Activated CD4-positive, alpha-beta T cell treated with anti-CD3 and anti-CD28 coated beads for 36 hours (primary cell): ENCODE measurements at regions not wholly inside any gene's neighbourhood (a gene's known extent, or its start where the extent isn't known, plus 50 kb on each side); places are given as distances from the start of the nearest gene placed in this dataset.
"Not testable (repeated sequence)": the region's sequence is repeated elsewhere in the genome, so short reads cannot be mapped to it uniquely, and the experiment has no call there.

ENCODE experiments used
- ATAC-seq: fragments of 200-7000 bp; cut with Tn5 transposase; one replicate; pipeline ENCODE4 v1.10.0; 2021; ENCODE audit warnings: mild to moderate bottlenecking, moderate library complexity
- CTCF ChIA-PET: fragments of 350-600 bp; sonication (Branson Sonifier 250); formaldehyde crosslinking; loops from one replicate; lab custom pipeline; 2021; ENCODE audit warnings: antibody characterized with exemption; lab: Charles Lee
- POLR2A ChIA-PET: fragments of 350-600 bp; sonication (Branson Sonifier 250); formaldehyde crosslinking; loops from one replicate; lab custom pipeline; 2021; ENCODE audit warnings: antibody characterized with exemption, inconsistent platforms; lab: Charles Lee
- DNase-seq: peaks from one replicate; pipeline ENCODE4 v3.0.0-alpha.2; 2020
- H3K27ac Mint-ChIP-seq: one replicate; pipeline ENCODE4 v1.8.0; 2021; ENCODE audit warnings: mixed read lengths
- H3K27me3 Mint-ChIP-seq: one replicate; pipeline ENCODE4 v1.8.0; 2021; ENCODE audit warnings: mixed read lengths
- H3K36me3 Mint-ChIP-seq: one replicate; pipeline ENCODE4 v1.8.0; 2021; ENCODE audit warnings: low read depth, mixed read lengths
- H3K4me1 Mint-ChIP-seq: one replicate; pipeline ENCODE4 v1.8.0; 2021; ENCODE audit warnings: mixed read lengths
- H3K4me3 Mint-ChIP-seq: one replicate; pipeline ENCODE4 v1.8.0; 2021; ENCODE audit warnings: mild to moderate bottlenecking, moderate library complexity, mixed read lengths
- H3K9me3 Mint-ChIP-seq: one replicate; pipeline ENCODE4 v1.8.0; 2021; ENCODE audit warnings: low read depth, mixed read lengths
- intact Hi-C, 2 experiments: fragments of 100-400 bp; cut with DNase I in 1 of 2; cut with micrococcal nuclease in 1 of 2; formaldehyde crosslinking; loops; one replicate each; pipeline versions ENCODE4 v1.14.2 to v1.15.1; 2022 to 2024; cut with DNase I, micrococcal nuclease

DNA sequence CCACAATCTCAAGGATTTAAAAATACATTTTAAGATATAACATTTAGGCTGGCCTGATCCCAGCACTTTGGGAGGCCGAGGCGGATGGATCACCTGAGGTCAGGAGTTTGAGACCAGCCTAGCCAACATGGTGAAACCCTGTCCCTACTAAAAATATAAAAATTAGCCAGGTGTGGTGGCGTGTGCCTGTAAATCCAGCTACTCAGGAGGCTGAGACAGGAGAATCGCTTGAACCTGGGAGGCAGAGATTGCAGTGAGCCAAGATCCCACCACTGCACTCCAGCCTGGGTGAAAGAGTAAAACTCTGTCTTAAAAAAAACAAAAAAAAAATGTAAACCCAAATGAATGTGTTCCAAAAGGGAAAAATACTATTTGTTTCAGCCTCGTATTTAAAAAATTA, 82.3 kb upstream of the FAT1 start:
- DNase-seq, H3K27me3 Mint-ChIP-seq, ATAC-seq, H3K9me3 Mint-ChIP-seq, H3K4me1 Mint-ChIP-seq, H3K27ac Mint-ChIP-seq, H3K36me3 Mint-ChIP-seq, CTCF ChIA-PET, POLR2A ChIA-PET, H3K4me3 Mint-ChIP-seq, intact Hi-C loops: not testable (repeated sequence)

DNA sequence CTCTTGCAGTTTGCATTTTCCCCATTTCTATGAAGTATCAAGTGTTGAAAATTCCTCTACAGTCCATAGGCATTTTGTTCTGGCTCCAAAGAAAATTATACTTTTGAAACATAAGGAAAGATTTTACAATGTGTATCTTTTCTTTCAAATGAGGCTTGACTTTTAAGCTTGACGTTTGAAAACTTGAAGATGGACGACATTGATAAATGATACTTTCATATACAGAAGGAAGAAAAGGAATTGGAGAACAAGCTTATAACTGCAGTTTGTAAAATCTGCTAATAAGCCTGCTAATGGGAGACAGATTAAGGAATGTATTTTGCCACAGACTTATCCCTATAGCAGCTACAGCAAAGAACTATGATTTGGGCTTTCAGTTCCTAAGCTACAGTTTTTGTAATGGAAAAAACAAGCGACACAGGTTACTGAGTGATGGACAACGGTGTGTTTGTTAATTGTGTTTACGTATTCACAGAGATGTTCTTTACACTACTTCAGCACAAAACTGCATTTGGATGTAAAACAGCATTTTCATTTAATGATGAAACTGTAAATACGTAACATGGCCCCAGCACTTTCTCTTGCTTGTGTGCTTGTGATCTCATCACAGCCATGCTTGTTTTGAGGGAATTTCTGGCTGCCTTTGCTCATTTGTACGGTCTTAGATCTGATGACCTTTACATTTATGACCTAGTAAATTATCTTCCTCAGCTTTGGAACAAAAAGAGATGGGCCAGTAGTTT, 83.2 kb upstream of the FAT1 start:
- no peak overlapping the region for H3K4me3 Mint-ChIP-seq
- no peak overlapping the region for H3K27ac Mint-ChIP-seq
- no peaks in the 10 kb centered on the region for H3K27me3 Mint-ChIP-seq
- ATAC-seq: no peak
- H3K36me3 Mint-ChIP-seq: no peaks in the 10 kb centered on the region
- ChIA-PET POLR2A (no interaction called here), CTCF (no interaction called here)
- intact Hi-C loops: no loop called here
- no peak for DNase-seq
- peaks cover 2% of the 10 kb centered on the region for H3K9me3 Mint-ChIP-seq
- no peaks in the 10 kb centered on the region for H3K4me1 Mint-ChIP-seq

GRCh38 chr4:186807808-186808629, 84.4 kb upstream of the FAT1 start:
- ChIA-PET POLR2A (no interaction called here), CTCF (no interaction called here)
- H3K36me3 Mint-ChIP-seq: no peaks in the 10 kb centered on the region
- intact Hi-C loops: no loop called here
- no peak overlapping the region for H3K27ac Mint-ChIP-seq
- no peaks in the 10 kb centered on the region for H3K27me3 Mint-ChIP-seq
- DNase-seq (no peak), ATAC-seq (no peak)
- H3K4me1 Mint-ChIP-seq: no peaks in the 10 kb centered on the region
- H3K9me3 Mint-ChIP-seq: peaks cover 2% of the 10 kb centered on the region
- H3K4me3 Mint-ChIP-seq: no peak overlapping the region

- Mint-ChIP-seq H3K27me3 (no peaks in the 10 kb centered on the region), H3K9me3 (peaks cover 2% of the 10 kb centered on the region), H3K27ac (no peak overlapping the region), H3K4me3 (no peak overlapping the region), H3K36me3 (no peaks in the 10 kb centered on the region), H3K4me1 (no peaks in the 10 kb centered on the region)
- DNase-seq (peak; percentile 12), ATAC-seq (no peak)
- CTCF ChIA-PET: no interaction called here
- intact Hi-C loops: no loop called here
- POLR2A ChIA-PET: no interaction called here
Observed at GRCh38 chr4:186808630-186809018, 85.0 kb upstream of the FAT1 start.

DNA sequence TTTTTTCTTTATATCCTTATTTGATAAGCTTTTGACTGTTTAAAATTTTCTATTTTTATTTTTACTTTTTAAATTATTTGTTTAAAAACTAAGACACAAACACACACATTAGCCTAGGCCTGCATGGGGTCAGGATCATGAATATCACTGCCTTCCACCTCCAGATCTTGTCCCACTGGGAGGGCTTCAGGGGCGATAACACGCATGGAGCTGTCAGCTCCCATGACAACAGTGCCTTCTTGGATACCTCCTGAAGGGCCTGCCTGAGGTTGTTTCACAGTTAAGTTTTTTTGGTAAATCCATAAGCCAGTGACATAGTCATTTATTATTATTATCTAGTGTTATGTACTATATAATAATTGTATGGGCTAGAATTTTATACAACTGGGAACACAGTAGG, 85.4 kb upstream of the FAT1 start:
- no peak for DNase-seq
- intact Hi-C loops: no loop called here
- Mint-ChIP-seq H3K36me3 (no peaks in the 10 kb centered on the region), H3K27ac (no peak overlapping the region), H3K4me3 (no peak overlapping the region), H3K27me3 (no peaks in the 10 kb centered on the region), H3K9me3 (peaks cover 2% of the 10 kb centered on the region), H3K4me1 (no peaks in the 10 kb centered on the region)
- ChIA-PET CTCF (no interaction called here), POLR2A (no interaction called here)
- no peak for ATAC-seq

DNA sequence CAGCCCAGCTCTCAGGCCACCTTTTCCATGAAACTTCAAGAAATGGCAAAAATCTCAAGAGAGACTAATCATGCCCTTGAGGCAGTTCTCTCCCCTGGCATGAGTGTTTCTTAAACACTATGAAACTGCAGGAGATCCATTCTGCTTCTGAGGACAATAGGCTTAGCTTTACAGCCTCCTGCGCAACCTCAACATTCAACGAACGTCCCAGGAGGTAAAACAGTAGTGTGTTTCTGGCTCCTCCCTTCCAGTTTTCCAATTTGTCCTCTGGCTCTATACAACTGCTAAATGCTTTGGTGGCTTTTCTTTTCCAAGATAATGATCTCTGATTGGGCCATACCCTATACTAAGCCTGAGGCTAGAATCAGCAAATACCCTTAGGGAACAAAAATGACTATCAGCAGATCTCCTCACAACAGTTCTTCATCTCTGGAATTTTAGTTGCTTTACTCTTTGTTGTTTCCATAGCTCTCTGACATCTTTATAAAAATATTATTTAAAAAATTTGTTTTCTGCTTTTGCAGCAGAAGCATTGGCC, 87.0 kb upstream of the FAT1 start:
- ATAC-seq (no peak), DNase-seq (no peak)
- Mint-ChIP-seq H3K36me3 (no peaks in the 10 kb centered on the region), H3K4me1 (no peaks in the 10 kb centered on the region), H3K4me3 (no peak overlapping the region), H3K9me3 (peaks cover 2% of the 10 kb centered on the region), H3K27me3 (no peaks in the 10 kb centered on the region), H3K27ac (no peak overlapping the region)
- intact Hi-C loops: no loop called here
- ChIA-PET CTCF (no interaction called here), POLR2A (no interaction called here)

DNA sequence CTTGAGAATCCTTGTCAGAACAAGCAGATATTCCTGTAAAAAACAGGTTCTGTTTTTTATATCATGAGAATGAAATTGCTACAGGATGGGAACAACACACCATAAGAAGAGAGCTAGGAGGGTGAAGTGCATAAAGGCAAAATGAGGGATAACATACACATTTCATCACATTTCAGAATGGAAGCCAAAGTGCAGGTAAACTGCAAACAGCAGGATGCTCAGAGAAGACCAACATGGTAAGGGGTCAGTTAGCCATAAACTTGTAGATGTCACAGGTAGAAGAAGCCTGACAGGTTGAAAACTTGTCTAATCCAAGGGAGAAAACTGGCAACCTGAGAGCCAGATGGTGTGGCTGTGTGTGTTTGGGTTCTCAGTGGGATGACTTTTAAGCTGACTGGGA, 88.9 kb upstream of the FAT1 start:
- Mint-ChIP-seq H3K4me3 (no peak overlapping the region), H3K4me1 (no peaks in the 10 kb centered on the region), H3K27ac (no peak overlapping the region), H3K36me3 (no peaks in the 10 kb centered on the region), H3K27me3 (no peaks in the 10 kb centered on the region), H3K9me3 (peaks cover 2% of the 10 kb centered on the region)
- no peak for DNase-seq
- POLR2A ChIA-PET: no interaction called here
- intact Hi-C loops: no loop called here
- ATAC-seq: no peak
- CTCF ChIA-PET: interaction anchor here (0.7 kb wide), 1 partner anchor 41 kb away, joined by 3 read pairs; no protein-coding TSS in a partner anchor

DNA sequence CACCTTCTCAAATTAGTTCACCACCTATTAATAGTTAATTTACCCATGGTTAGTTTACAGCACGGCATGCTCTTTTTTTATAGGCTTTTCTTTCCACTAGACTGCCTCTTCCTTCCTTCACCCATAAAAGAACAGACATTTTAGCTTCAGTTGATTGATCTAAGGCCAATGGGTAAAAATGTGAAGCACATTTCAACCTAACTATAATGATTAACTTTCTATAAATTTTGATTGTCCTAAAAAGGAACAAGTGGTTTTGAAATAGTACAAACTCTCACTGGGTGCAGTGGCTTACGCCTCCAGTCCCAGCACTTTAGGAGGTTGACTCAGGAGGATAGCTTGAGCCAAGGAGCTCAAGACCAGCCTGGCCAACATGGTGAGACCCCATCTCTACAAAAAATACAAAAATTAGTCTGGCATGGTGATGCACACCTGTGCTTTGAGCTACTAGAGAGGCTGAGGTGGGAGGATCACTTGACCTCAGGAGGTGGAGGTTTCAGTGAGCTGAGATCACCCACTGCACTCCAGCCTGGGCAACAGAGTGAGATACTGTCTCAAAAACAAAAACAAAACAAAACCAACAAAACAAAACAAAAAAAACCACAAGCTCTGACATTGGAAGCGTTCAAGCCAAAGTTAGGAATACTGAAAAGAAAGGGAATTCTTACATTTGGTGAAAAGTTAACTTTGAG, 89.9 kb upstream of the FAT1 start:
- ChIA-PET POLR2A (no interaction called here), CTCF (no interaction called here)

GRCh38 chr4:186814535-186815070, 90.9 kb upstream of the FAT1 start:
- DNase-seq (no peak), ATAC-seq (no peak)
- H3K27me3 Mint-ChIP-seq: no peaks in the 10 kb centered on the region
- peaks cover 2% of the 10 kb centered on the region for H3K9me3 Mint-ChIP-seq
- H3K27ac Mint-ChIP-seq: no peak overlapping the region
- no peaks in the 10 kb centered on the region for H3K4me1 Mint-ChIP-seq
- H3K36me3 Mint-ChIP-seq: no peaks in the 10 kb centered on the region
- no peak overlapping the region for H3K4me3 Mint-ChIP-seq
- intact Hi-C loops: no loop called here
- ChIA-PET CTCF (no interaction called here), POLR2A (no interaction called here)

More for the DNA sequence above, 89.9 kb upstream of the FAT1 start:
- intact Hi-C loops: no loop called here
- Mint-ChIP-seq H3K4me3 (no peak overlapping the region), H3K4me1 (no peaks in the 10 kb centered on the region), H3K27ac (no peak overlapping the region), H3K36me3 (no peaks in the 10 kb centered on the region), H3K9me3 (peaks cover 2% of the 10 kb centered on the region), H3K27me3 (no peaks in the 10 kb centered on the region)
- no peak for DNase-seq
- no peak for ATAC-seq

GRCh38 chr4:186819342-186820086, 95.9 kb upstream of the FAT1 start:
- DNase-seq (no peak), ATAC-seq (no peak)
- POLR2A ChIA-PET: no interaction called here
- Mint-ChIP-seq H3K27me3 (no peaks in the 10 kb centered on the region), H3K4me1 (no peaks in the 10 kb centered on the region), H3K27ac (no peak overlapping the region), H3K36me3 (no peaks in the 10 kb centered on the region), H3K4me3 (no peak overlapping the region), H3K9me3 (no peaks in the 10 kb centered on the region)
- intact Hi-C loops: no loop called here
- CTCF ChIA-PET: no interaction called here

DNA sequence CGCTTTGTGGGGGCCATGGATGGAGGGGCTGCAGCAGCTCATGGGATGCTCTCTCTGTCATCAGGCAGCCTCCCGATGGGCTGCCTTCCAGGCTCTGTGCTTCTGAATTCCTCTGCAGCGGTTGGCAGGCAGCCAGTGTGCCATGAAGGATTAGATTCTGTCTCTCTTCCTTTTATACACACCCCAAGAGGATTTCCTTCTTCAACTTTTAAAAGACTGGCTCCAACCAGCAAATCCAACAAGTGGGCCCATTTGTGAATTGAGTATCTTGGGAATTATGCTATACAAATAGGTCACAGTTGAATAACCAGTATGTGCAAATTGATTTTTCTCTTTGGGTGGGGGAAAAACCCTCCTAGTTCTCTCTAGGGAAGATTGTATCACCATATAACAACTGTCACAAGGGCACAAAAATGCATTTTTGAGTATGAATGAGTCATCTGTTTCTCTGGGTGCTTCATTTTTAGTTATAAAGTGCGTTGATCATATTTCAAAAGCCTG, 96.8 kb upstream of the FAT1 start:
- ChIA-PET POLR2A (no interaction called here), CTCF (no interaction called here)
- H3K4me1 Mint-ChIP-seq: no peaks in the 10 kb centered on the region
- H3K9me3 Mint-ChIP-seq: no peaks in the 10 kb centered on the region
- no peak overlapping the region for H3K4me3 Mint-ChIP-seq
- H3K27ac Mint-ChIP-seq: no peak overlapping the region
- no peaks in the 10 kb centered on the region for H3K36me3 Mint-ChIP-seq
- H3K27me3 Mint-ChIP-seq: no peaks in the 10 kb centered on the region
- intact Hi-C loops: no loop called here
- ATAC-seq (no peak), DNase-seq (no peak)
